ENCODE measurements at regions not wholly inside any gene's neighbourhood (a gene's known extent, or its start where the extent isn't known, plus 50 kb on each side); places are given as distances from the start of the nearest gene placed in this dataset.

GRCh38 chr1:90591355-90591969 is 125.6 kb downstream of the BARHL2 start:
- Histone ChIP-seq H3K36me3 (ENCODE audit: insufficient read depth, low read length) (no peaks in the 10 kb centered on the region), H3K27me3 (ENCODE audit: insufficient read depth, low read length) (no peaks in the 10 kb centered on the region), H3K4me1 (ENCODE audit: insufficient read depth, low read length) (no peaks in the 10 kb centered on the region), H3K4me3 (ENCODE audit: low read length) (no peak overlapping the region), H3K27ac (ENCODE audit: low read depth, low read length) (no peak overlapping the region), H3K9me3 (ENCODE audit: insufficient read depth, low read depth, low read length) (no peaks in the 10 kb centered on the region), H3K9ac (ENCODE audit: low read depth, low read length) (no peak overlapping the region)
- WGBS: 87% methylated on average over 8 of the region's 8 CpGs

GRCh38 chr1:90580176-90580575 is 136.9 kb downstream of the BARHL2 start:
- H3K27me3 ChIP-seq (ENCODE audit: insufficient read depth, low read length): no peaks in the 10 kb centered on the region

GRCh38 chr1:90579212-90579802 is 137.8 kb downstream of the BARHL2 start:
- Histone ChIP-seq H3K27ac (ENCODE audit: low read depth, low read length) (no peak overlapping the region), H3K9ac (ENCODE audit: low read depth, low read length) (no peak overlapping the region), H3K36me3 (ENCODE audit: insufficient read depth, low read length) (no peaks in the 10 kb centered on the region), H3K4me3 (ENCODE audit: low read length) (no peak overlapping the region), H3K9me3 (ENCODE audit: insufficient read depth, low read depth, low read length) (0 out of 2 replicates have a peak, but pooled peaks cover 3% of the 10 kb centered on the region), H3K4me1 (ENCODE audit: insufficient read depth, low read length) (no peaks in the 10 kb centered on the region), H3K27me3 (ENCODE audit: insufficient read depth, low read length) (no peaks in the 10 kb centered on the region)
- 85% methylated on average over 3 of the region's 3 CpGs for WGBS

More at GRCh38 chr1:90580176-90580575, 136.9 kb downstream of the BARHL2 start:
- Histone ChIP-seq H3K27ac (ENCODE audit: low read depth, low read length) (no peak overlapping the region), H3K9me3 (ENCODE audit: insufficient read depth, low read depth, low read length) (0 out of 2 replicates have a peak, but pooled peaks cover 3% of the 10 kb centered on the region), H3K4me1 (ENCODE audit: insufficient read depth, low read length) (no peaks in the 10 kb centered on the region), H3K36me3 (ENCODE audit: insufficient read depth, low read length) (no peaks in the 10 kb centered on the region), H3K4me3 (ENCODE audit: low read length) (no peak overlapping the region), H3K9ac (ENCODE audit: low read depth, low read length) (no peak overlapping the region)
- WGBS: 85% methylated on average over 3 of the region's 3 CpGs

- Histone ChIP-seq H3K9me3 (ENCODE audit: insufficient read depth, low read depth, low read length) (no peaks in the 10 kb centered on the region), H3K27me3 (ENCODE audit: insufficient read depth, low read length) (no peaks in the 10 kb centered on the region), H3K9ac (ENCODE audit: low read depth, low read length) (no peak overlapping the region), H3K36me3 (ENCODE audit: insufficient read depth, low read length) (no peaks in the 10 kb centered on the region), H3K4me3 (ENCODE audit: low read length) (no peak overlapping the region), H3K4me1 (ENCODE audit: insufficient read depth, low read length) (no peaks in the 10 kb centered on the region), H3K27ac (ENCODE audit: low read depth, low read length) (no peak overlapping the region)
- 100% methylated on average over 1 of the region's 1 CpG for WGBS
Measured at GRCh38 chr1:90574692-90575370, 142.3 kb downstream of the BARHL2 start.

GRCh38 chr1:90573736-90574135 is 143.4 kb downstream of the BARHL2 start:
- H3K27me3 ChIP-seq (ENCODE audit: insufficient read depth, low read length): no peaks in the 10 kb centered on the region
- no peaks in the 10 kb centered on the region for H3K36me3 ChIP-seq (ENCODE audit: insufficient read depth, low read length)
- no peaks in the 10 kb centered on the region for H3K9me3 ChIP-seq (ENCODE audit: insufficient read depth, low read depth, low read length)
- no peak overlapping the region for H3K27ac ChIP-seq (ENCODE audit: low read depth, low read length)
- WGBS: 95% methylated on average over 2 of the region's 3 CpGs
- H3K4me3 ChIP-seq (ENCODE audit: low read length): no peak overlapping the region
- H3K9ac ChIP-seq (ENCODE audit: low read depth, low read length): no peak overlapping the region
- no peaks in the 10 kb centered on the region for H3K4me1 ChIP-seq (ENCODE audit: insufficient read depth, low read length)

GRCh38 chr1:90572446-90572845 is 144.7 kb downstream of the BARHL2 start:
- H3K9me3 ChIP-seq (ENCODE audit: insufficient read depth, low read depth, low read length): no peaks in the 10 kb centered on the region
- H3K9ac ChIP-seq (ENCODE audit: low read depth, low read length): no peak overlapping the region
- H3K4me1 ChIP-seq (ENCODE audit: insufficient read depth, low read length): no peaks in the 10 kb centered on the region; the same call in 1 of the 2 replicates
- no peaks in the 10 kb centered on the region for H3K27me3 ChIP-seq (ENCODE audit: insufficient read depth, low read length)
- H3K27ac ChIP-seq (ENCODE audit: low read depth, low read length): no peak overlapping the region
- no peaks in the 10 kb centered on the region for H3K36me3 ChIP-seq (ENCODE audit: insufficient read depth, low read length)
- WGBS: 73% methylated on average over 3 of the region's 3 CpGs
- no peak overlapping the region for H3K4me3 ChIP-seq (ENCODE audit: low read length)

GRCh38 chr1:90568436-90568835 is 148.7 kb downstream of the BARHL2 start:
- no peaks in the 10 kb centered on the region; the same call in 1 of the 2 replicates for H3K4me1 ChIP-seq (ENCODE audit: insufficient read depth, low read length)
- H3K36me3 ChIP-seq (ENCODE audit: insufficient read depth, low read length): no peaks in the 10 kb centered on the region
- H3K9ac ChIP-seq (ENCODE audit: low read depth, low read length): no peak overlapping the region
- H3K4me3 ChIP-seq (ENCODE audit: low read length): no peak overlapping the region
- 86% methylated on average over 2 of the region's 2 CpGs for WGBS
- no peaks in the 10 kb centered on the region for H3K9me3 ChIP-seq (ENCODE audit: insufficient read depth, low read depth, low read length)
- H3K27ac ChIP-seq (ENCODE audit: low read depth, low read length): no peak overlapping the region
- no peaks in the 10 kb centered on the region; the same call in 1 of the 2 replicates for H3K27me3 ChIP-seq (ENCODE audit: insufficient read depth, low read length)

GRCh38 chr1:90564164-90564563 is 152.9 kb downstream of the BARHL2 start:
- Histone ChIP-seq H3K36me3 (ENCODE audit: insufficient read depth, low read length) (no peaks in the 10 kb centered on the region), H3K27me3 (ENCODE audit: insufficient read depth, low read length) (peaks cover 30% of the 10 kb centered on the region), H3K4me3 (ENCODE audit: low read length) (no peak overlapping the region), H3K27ac (ENCODE audit: low read depth, low read length) (no peak overlapping the region), H3K4me1 (ENCODE audit: insufficient read depth, low read length) (peaks cover 22% of the 10 kb centered on the region), H3K9ac (ENCODE audit: low read depth, low read length) (no peak overlapping the region), H3K9me3 (ENCODE audit: insufficient read depth, low read depth, low read length) (no peaks in the 10 kb centered on the region)
- WGBS: 100% methylated on average over 1 of the region's 2 CpGs

GRCh38 chr1:90562892-90563291 is 154.2 kb downstream of the BARHL2 start:
- Histone ChIP-seq H3K36me3 (ENCODE audit: insufficient read depth, low read length) (no peaks in the 10 kb centered on the region), H3K4me1 (ENCODE audit: insufficient read depth, low read length) (peaks cover 33% of the 10 kb centered on the region), H3K9me3 (ENCODE audit: insufficient read depth, low read depth, low read length) (no peaks in the 10 kb centered on the region), H3K9ac (ENCODE audit: low read depth, low read length) (no peak overlapping the region), H3K27ac (ENCODE audit: low read depth, low read length) (no peak overlapping the region), H3K27me3 (ENCODE audit: insufficient read depth, low read length) (peaks cover 34% of the 10 kb centered on the region), H3K4me3 (ENCODE audit: low read length) (no peak overlapping the region)
- WGBS: 46% methylated on average over 2 of the region's 2 CpGs

- H3K9ac ChIP-seq (ENCODE audit: low read depth, low read length): no peak overlapping the region
- H3K36me3 ChIP-seq (ENCODE audit: insufficient read depth, low read length): no peaks in the 10 kb centered on the region
- H3K27me3 ChIP-seq (ENCODE audit: insufficient read depth, low read length): peaks cover 34% of the 10 kb centered on the region
- peaks cover 36% of the 10 kb centered on the region for H3K4me1 ChIP-seq (ENCODE audit: insufficient read depth, low read length)
- H3K9me3 ChIP-seq (ENCODE audit: insufficient read depth, low read depth, low read length): no peaks in the 10 kb centered on the region
- WGBS: 4% methylated on average over 3 of the region's 3 CpGs
- peak overlapping the region; percentile 39; the same call in 1 of the 2 replicates for H3K27ac ChIP-seq (ENCODE audit: low read depth, low read length)
- H3K4me3 ChIP-seq (ENCODE audit: low read length): no peak overlapping the region
Measured at GRCh38 chr1:90561911-90562310, 155.2 kb downstream of the BARHL2 start.

GRCh38 chr1:90561103-90561783 is 155.9 kb downstream of the BARHL2 start:
- WGBS: 52% methylated on average over 7 of the region's 7 CpGs
- Histone ChIP-seq H3K27ac (ENCODE audit: low read depth, low read length) (no peak overlapping the region; the same call in 1 of the 2 replicates), H3K27me3 (ENCODE audit: insufficient read depth, low read length) (peaks cover 34% of the 10 kb centered on the region), H3K4me1 (ENCODE audit: insufficient read depth, low read length) (peaks cover 36% of the 10 kb centered on the region), H3K9ac (ENCODE audit: low read depth, low read length) (no peak overlapping the region; the same call in 1 of the 2 replicates), H3K4me3 (ENCODE audit: low read length) (no peak overlapping the region), H3K36me3 (ENCODE audit: insufficient read depth, low read length) (no peaks in the 10 kb centered on the region), H3K9me3 (ENCODE audit: insufficient read depth, low read depth, low read length) (no peaks in the 10 kb centered on the region)

Data from HUES64 (cell line).